H9 (cell line): ENCODE measurements at regions not wholly inside any gene's neighbourhood (a gene's known extent, or its start where the extent isn't known, plus 50 kb on each side); places are given as distances from the start of the nearest gene placed in this dataset.

ENCODE experiments used
- DNase-seq: peaks from one replicate; pipeline ENCODE4 v3.0.0-alpha.2; 2017
- H2AFZ ChIP-seq: one replicate; pipeline ENCODE4 v1.6.1; 2013; ENCODE audit warnings: mild to moderate bottlenecking, low read length, control low read depth, moderate library complexity
- H2AK5ac ChIP-seq: 2 replicates; pipeline ENCODE4 v1.6.1; 2013; ENCODE audit warnings: low read length, control low read depth, mixed read lengths; ENCODE audit not compliant: insufficient read length
- H2BK120ac ChIP-seq: one replicate; pipeline ENCODE4 v1.6.1; 2013; ENCODE audit warnings: low read depth, mild to moderate bottlenecking, low read length, control low read depth, inconsistent platforms; ENCODE audit not compliant: poor library complexity, severe bottlenecking
- H2BK12ac ChIP-seq: 2 replicates; pipeline ENCODE4 v1.6.1; 2013; ENCODE audit warnings: low read length, control low read depth, mixed read lengths, low read depth; ENCODE audit not compliant: insufficient read length
- H2BK15ac ChIP-seq: 2 replicates; pipeline ENCODE4 v1.6.1; 2013; ENCODE audit warnings: low read depth, low read length, control low read depth
- H2BK20ac ChIP-seq: one replicate; pipeline ENCODE4 v1.6.1; 2013; ENCODE audit warnings: low read depth, mild to moderate bottlenecking, low read length, control low read depth, inconsistent platforms; ENCODE audit not compliant: poor library complexity, severe bottlenecking
- H2BK5ac ChIP-seq: 2 replicates; pipeline ENCODE4 v1.6.1; 2013; ENCODE audit warnings: low read length, control low read depth, mixed read lengths; ENCODE audit not compliant: insufficient read length
- H3K14ac ChIP-seq: 2 replicates; pipeline ENCODE4 v1.6.1; 2013; ENCODE audit warnings: low read length, control low read depth; ENCODE audit not compliant: insufficient read depth
- H3K18ac ChIP-seq: 2 replicates; pipeline ENCODE4 v1.6.1; 2013; ENCODE audit warnings: low read depth, mild to moderate bottlenecking, mixed read lengths, low read length, control low read depth; ENCODE audit not compliant: insufficient read length
- H3K23ac ChIP-seq: 2 replicates; pipeline ENCODE4 v1.6.1; 2013; ENCODE audit warnings: low read length, control low read depth, mixed read lengths, low read depth; ENCODE audit not compliant: insufficient read length
- H3K23me2 ChIP-seq: 2 replicates; pipeline ENCODE4 v1.6.1; 2013; ENCODE audit warnings: low read depth, mild to moderate bottlenecking, mixed read lengths, low read length, control low read depth; ENCODE audit not compliant: insufficient read length, poor library complexity, severe bottlenecking
- H3K27ac ChIP-seq: 2 replicates; pipeline ENCODE4 v1.5.1; 2013; ENCODE audit warnings: low read length, control low read depth, mixed read lengths, low read depth; ENCODE audit not compliant: insufficient read length
- H3K27me3 ChIP-seq: 2 replicates; pipeline ENCODE4 v1.6.1; 2013; ENCODE audit warnings: low read length, control low read depth, inconsistent platforms; ENCODE audit not compliant: insufficient read depth
- H3K4ac ChIP-seq: 2 replicates; pipeline ENCODE4 v1.6.1; 2013; ENCODE audit warnings: low read depth, mild to moderate bottlenecking, control low read depth, inconsistent platforms, low read length, moderate library complexity
- H3K4me1 ChIP-seq: 2 replicates; pipeline ENCODE4 v1.6.1; 2013; ENCODE audit warnings: low read length, control low read depth, inconsistent platforms; ENCODE audit not compliant: insufficient read depth
- H3K4me2 ChIP-seq: 2 replicates; pipeline ENCODE4 v1.6.1; 2013; ENCODE audit warnings: low read length, control low read depth, mixed read lengths; ENCODE audit not compliant: insufficient read length, insufficient read depth
- H3K56ac ChIP-seq: 2 replicates; pipeline ENCODE4 v1.6.1; 2013; ENCODE audit warnings: low read depth, mild to moderate bottlenecking, mixed read lengths, low read length, control low read depth; ENCODE audit not compliant: insufficient read length
- H3K79me1 ChIP-seq: 2 replicates; pipeline ENCODE4 v1.6.1; 2013; ENCODE audit warnings: low read depth, mild to moderate bottlenecking, moderate library complexity, low read length, control low read depth, inconsistent platforms; ENCODE audit not compliant: insufficient read depth, poor library complexity, severe bottlenecking
- H3K79me2 ChIP-seq: 2 replicates; pipeline ENCODE4 v1.6.1; 2013; ENCODE audit warnings: low read length, control low read depth, inconsistent platforms; ENCODE audit not compliant: insufficient read depth
- H3K9ac ChIP-seq: 2 replicates; pipeline ENCODE4 v1.6.1; 2013; ENCODE audit warnings: low read length, control low read depth, mixed read lengths; ENCODE audit not compliant: insufficient read length; ENCODE audit errors: extremely low read depth
- H3K9me3 ChIP-seq: one replicate; pipeline ENCODE4 v1.6.1; 2013; ENCODE audit warnings: low read depth, low read length, inconsistent platforms; ENCODE audit not compliant: control insufficient read depth
- H3T11ph ChIP-seq: one replicate; pipeline ENCODE4 v1.6.1; 2013; ENCODE audit warnings: mild to moderate bottlenecking, low read length, control low read depth, inconsistent platforms
- H4K20me1 ChIP-seq: one replicate; pipeline ENCODE4 v1.6.1; 2013; ENCODE audit not compliant: control insufficient read depth, insufficient read length, insufficient read depth
- H4K5ac ChIP-seq: 2 replicates; pipeline ENCODE4 v1.6.1; 2013; ENCODE audit warnings: low read depth, mild to moderate bottlenecking, mixed read lengths, low read length, control low read depth; ENCODE audit not compliant: insufficient read length
- H4K8ac ChIP-seq: replicated peaks from 2 replicates; pipeline ENCODE4 v1.6.1; 2013; ENCODE audit warnings: low read length, control low read depth, mixed read lengths, low read depth; ENCODE audit not compliant: insufficient read length
- H4K91ac ChIP-seq: 2 replicates; pipeline ENCODE4 v1.6.1; 2013; ENCODE audit warnings: low read depth, mild to moderate bottlenecking, moderate library complexity, mixed read lengths, low read length, control low read depth; ENCODE audit not compliant: insufficient read length
- H3K27ac Mint-ChIP-seq, 3 experiments: 2 replicates in 2 of 3; 3 replicates in 1 of 3; pipeline ENCODE4 v1.8.0; 2020 to 2021; ENCODE audit warnings: mixed read lengths in 3 of 3, mild to moderate bottlenecking in 1 of 3, moderate library complexity in 1 of 3
- H3K27me3 Mint-ChIP-seq: 2 replicates; pipeline ENCODE4 v1.8.0; 2021; ENCODE audit warnings: low read depth, mild to moderate bottlenecking, moderate library complexity, mixed read lengths
- H3K36me3 Mint-ChIP-seq, 3 experiments: 2 replicates in 2 of 3; 3 replicates in 1 of 3; pipeline ENCODE4 v1.8.0; 2020 to 2021; ENCODE audit warnings: low read depth in 3 of 3, mixed read lengths in 3 of 3; ENCODE audit not compliant: insufficient read depth in 1 of 3
- H3K4me1 Mint-ChIP-seq, 2 experiments: 2 replicates each; pipeline ENCODE4 v1.8.0; 2020; ENCODE audit warnings: mixed read lengths in 2 of 2
- H3K4me3 Mint-ChIP-seq, 2 experiments: 2 replicates in 1 of 2; 3 replicates in 1 of 2; pipeline ENCODE4 v1.8.0; 2020 to 2021; ENCODE audit warnings: mild to moderate bottlenecking in 2 of 2, mixed read lengths in 2 of 2, moderate library complexity in 1 of 2
- H3K9me3 Mint-ChIP-seq, 2 experiments: 2 replicates in 1 of 2; 3 replicates in 1 of 2; pipeline ENCODE4 v1.8.0; 2020; ENCODE audit warnings: mild to moderate bottlenecking in 2 of 2, mixed read lengths in 2 of 2, moderate library complexity in 1 of 2
- CTCF ChIP-seq: fragments of 200-600 bp; sonication (generic); conservative IDR thresholded peaks from 3 replicates; pipeline ENCODE4 v1.8.0; 2021; ENCODE audit warnings: antibody characterized with exemption, mild to moderate bottlenecking
- WGBS: extraction: QIAGEN DNeasy Blood & Tissue Kit; methylation state at CpG from one replicate; pipeline ENCODE4 v1.1.7; 2013; ENCODE audit warnings: missing lambda C conversion rate, low lambda C conversion rate, mixed read lengths; ENCODE audit not compliant: insufficient read length; ENCODE audit errors: extremely low coverage; 5-methylcytosine and 5-hydroxymethylcytosine counted together

- H2AK5ac ChIP-seq: no peak overlapping the region
- no peak for DNase-seq
- no peak overlapping the region for H3K27ac ChIP-seq
- no CpG with 5 or more reads among the region's 5 CpGs for WGBS
- no peaks in the 10 kb centered on the region for H3K9me3 ChIP-seq
- H3K9ac ChIP-seq: no peak overlapping the region
- H2BK12ac ChIP-seq: no peak overlapping the region
- peaks cover 0 to 16% of the 10 kb centered on the region in 2 experiments; a peak in 3 of 4 replicates for H3K4me1 Mint-ChIP-seq
- H2BK15ac ChIP-seq: no peak overlapping the region
- H4K5ac ChIP-seq: no peak overlapping the region
- H3K79me2 ChIP-seq: no peaks in the 10 kb centered on the region
- no peak for TF ChIP-seq CTCF
- no peak overlapping the region for H3K56ac ChIP-seq
- no peak overlapping the region for H3K18ac ChIP-seq
- no peak overlapping the region for H4K8ac ChIP-seq
- H3K23me2 ChIP-seq: no peaks in the 10 kb centered on the region
- no peaks in the 10 kb centered on the region for H3K79me1 ChIP-seq
- H3K27me3 Mint-ChIP-seq: no peaks in the 10 kb centered on the region
- no peak overlapping the region for H3T11ph ChIP-seq
- H4K91ac ChIP-seq: no peak overlapping the region
- H3K27me3 ChIP-seq: no peaks in the 10 kb centered on the region
- H2AFZ ChIP-seq: no peak overlapping the region
- H3K4me3 Mint-ChIP-seq: no peak overlapping the region
- H3K9me3 Mint-ChIP-seq: no peaks in the 10 kb centered on the region
- no peak overlapping the region for H3K14ac ChIP-seq
- H3K27ac Mint-ChIP-seq: no peak overlapping the region
- no peak overlapping the region for H2BK20ac ChIP-seq
- H3K4me2 ChIP-seq: no peak overlapping the region
- no peak overlapping the region for H3K4ac ChIP-seq
- no peak overlapping the region for H3K23ac ChIP-seq
- H4K20me1 ChIP-seq: no peaks in the 10 kb centered on the region
- H3K36me3 Mint-ChIP-seq: no peaks in the 10 kb centered on the region
- no peak overlapping the region for H2BK5ac ChIP-seq
- peaks cover 3% of the 10 kb centered on the region; the same call in 1 of the 2 replicates for H3K4me1 ChIP-seq
- no peak overlapping the region for H2BK120ac ChIP-seq
Observed at GRCh38 chr4:71266090-71266794, 72.6 kb upstream of the SLC4A4 start.
